ENCODE measurements at regions not wholly inside any gene's neighbourhood (a gene's known extent, or its start where the extent isn't known, plus 50 kb on each side); places are given as distances from the start of the nearest gene placed in this dataset.

DNA sequence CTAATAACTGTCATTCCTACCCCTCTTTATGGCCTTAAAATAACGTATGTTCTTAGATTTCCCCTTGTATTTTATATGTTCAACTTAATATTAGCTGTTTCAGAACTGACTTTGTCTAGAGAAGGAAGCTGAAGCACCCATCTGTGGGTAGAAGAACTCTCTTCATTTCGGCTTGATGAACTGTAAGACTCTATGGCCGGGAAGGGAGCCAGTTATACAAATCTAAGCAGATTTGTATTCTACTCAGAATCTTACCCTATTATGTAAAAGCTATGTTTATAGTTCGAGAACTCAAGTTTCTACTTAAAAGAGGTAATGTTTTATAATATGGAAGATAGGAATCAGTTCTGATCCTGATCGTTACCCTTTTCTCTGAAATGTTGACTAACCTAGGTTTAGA, 390.9 kb upstream of the PRICKLE1 start:
- TF ChIP-seq ZBTB11 (CRISPR knock-in tag; IDR thresholded peaks at IDR 0.05) = no peak
- TF ChIP-seq KAT2A (conservative IDR thresholded peaks at IDR 0.05; ENCODE audit: control insufficient read depth, low read depth, low read length) = no peak
- no peak for TF ChIP-seq REST (IDR thresholded peaks at IDR 0.05; ENCODE audit: low read depth, low read length)
- TF ChIP-seq, protein P1, sequence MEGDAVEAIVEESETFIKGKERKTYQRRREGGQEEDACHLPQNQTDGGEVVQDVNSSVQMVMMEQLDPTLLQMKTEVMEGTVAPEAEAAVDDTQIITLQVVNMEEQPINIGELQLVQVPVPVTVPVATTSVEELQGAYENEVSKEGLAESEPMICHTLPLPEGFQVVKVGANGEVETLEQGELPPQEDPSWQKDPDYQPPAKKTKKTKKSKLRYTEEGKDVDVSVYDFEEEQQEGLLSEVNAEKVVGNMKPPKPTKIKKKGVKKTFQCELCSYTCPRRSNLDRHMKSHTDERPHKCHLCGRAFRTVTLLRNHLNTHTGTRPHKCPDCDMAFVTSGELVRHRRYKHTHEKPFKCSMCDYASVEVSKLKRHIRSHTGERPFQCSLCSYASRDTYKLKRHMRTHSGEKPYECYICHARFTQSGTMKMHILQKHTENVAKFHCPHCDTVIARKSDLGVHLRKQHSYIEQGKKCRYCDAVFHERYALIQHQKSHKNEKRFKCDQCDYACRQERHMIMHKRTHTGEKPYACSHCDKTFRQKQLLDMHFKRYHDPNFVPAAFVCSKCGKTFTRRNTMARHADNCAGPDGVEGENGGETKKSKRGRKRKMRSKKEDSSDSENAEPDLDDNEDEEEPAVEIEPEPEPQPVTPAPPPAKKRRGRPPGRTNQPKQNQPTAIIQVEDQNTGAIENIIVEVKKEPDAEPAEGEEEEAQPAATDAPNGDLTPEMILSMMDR (IDR thresholded peaks at IDR 0.05 in 2 of 3, conservative IDR thresholded peaks at IDR 0.05 in 1 of 3; ENCODE audit: control insufficient read depth in 2 of 3, extremely low read depth in 1 of 3, insufficient read depth in 1 of 3, low read depth in 3 of 3, low read length in 3 of 3) = no peak
- no peak for TF ChIP-seq RCOR1 (conservative IDR thresholded peaks at IDR 0.05; ENCODE audit: low read depth, low read length)
- TF ChIP-seq POLR2AphosphoS5 (IDR thresholded peaks at IDR 0.05; ENCODE audit: low read length) = no peak
- no peak for TF ChIP-seq POLR2A (IDR thresholded peaks at IDR 0.05; ENCODE audit: low read depth, low read length)
- TF ChIP-seq ETV6 (conservative IDR thresholded peaks at IDR 0.05 in 1 of 2, IDR thresholded peaks at IDR 0.05 in 1 of 2; ENCODE audit: borderline replicate concordance in 1 of 2, low read depth in 1 of 2) = no peak
- no peak for TF ChIP-seq SRF (IDR thresholded peaks at IDR 0.05; ENCODE audit: low read depth in 2 of 2, low read length in 2 of 2)
- TF ChIP-seq TARDBP (IDR thresholded peaks at IDR 0.05; ENCODE audit: borderline replicate concordance) = no peak
- no peak for TF ChIP-seq NFIC (IDR thresholded peaks at IDR 0.05; ENCODE audit: low read depth, low read length)
- TF ChIP-seq, protein P2, sequence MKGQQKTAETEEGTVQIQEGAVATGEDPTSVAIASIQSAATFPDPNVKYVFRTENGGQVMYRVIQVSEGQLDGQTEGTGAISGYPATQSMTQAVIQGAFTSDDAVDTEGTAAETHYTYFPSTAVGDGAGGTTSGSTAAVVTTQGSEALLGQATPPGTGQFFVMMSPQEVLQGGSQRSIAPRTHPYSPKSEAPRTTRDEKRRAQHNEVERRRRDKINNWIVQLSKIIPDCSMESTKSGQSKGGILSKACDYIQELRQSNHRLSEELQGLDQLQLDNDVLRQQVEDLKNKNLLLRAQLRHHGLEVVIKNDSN (IDR thresholded peaks at IDR 0.05; ENCODE audit: borderline replicate concordance, extremely low read length, insufficient read depth, low read depth, low read length) = no peak

Measured in GM12878 (cell line).